HFF-Myc (cell line): ENCODE measurements at regions not wholly inside any gene's neighbourhood (a gene's known extent, or its start where the extent isn't known, plus 50 kb on each side); places are given as distances from the start of the nearest gene placed in this dataset.

ENCODE experiments used
- DNase-seq: peaks from one replicate; pipeline ENCODE4 v3.0.0-alpha.2; 2011; ENCODE audit warnings: low read depth; ENCODE audit errors: extremely low read depth
- H3K4me3 ChIP-seq: replicated peaks from 2 replicates; pipeline ENCODE4 v1.5.1; 2011; ENCODE audit warnings: low read depth, mild to moderate bottlenecking, control low read depth, low read length
- CTCF ChIP-seq: IDR thresholded peaks from 2 replicates; pipeline ENCODE4 v1.5.1; 2012; ENCODE audit warnings: mild to moderate bottlenecking, low read depth, low read length, control low read depth; ENCODE audit errors: missing control alignments

GRCh38 chr9:81190659-81191058 lies 498.7 kb downstream of the TLE1 start:
- DNase-seq, result no peak
- TF ChIP-seq CTCF, result no peak
- no peak overlapping the region for H3K4me3 ChIP-seq

GRCh38 chr9:81183761-81184160 lies 505.6 kb downstream of the TLE1 start:
- no peak for TF ChIP-seq CTCF
- DNase-seq, result no peak
- no peak overlapping the region for H3K4me3 ChIP-seq

- TF ChIP-seq CTCF, result no peak
- H3K4me3 ChIP-seq, result no peak overlapping the region
- DNase-seq, result no peak
These were observed 506.9 kb downstream of the TLE1 start for GRCh38 chr9:81182431-81182830.

- TF ChIP-seq CTCF, result no peak
- H3K4me3 ChIP-seq, result no peak overlapping the region
- no peak for DNase-seq
These were observed 515.3 kb downstream of the TLE1 start for GRCh38 chr9:81174023-81174422.

GRCh38 chr9:81171689-81172088 lies 517.7 kb downstream of the TLE1 start:
- DNase-seq, result no peak
- TF ChIP-seq CTCF, result no peak
- H3K4me3 ChIP-seq, result no peak overlapping the region

GRCh38 chr9:81162361-81162760 lies 527.0 kb downstream of the TLE1 start:
- no peak for TF ChIP-seq CTCF
- no peak for DNase-seq
- H3K4me3 ChIP-seq, result no peak overlapping the region

GRCh38 chr9:81156381-81156780 lies 533.0 kb downstream of the TLE1 start:
- TF ChIP-seq CTCF, result no peak
- no peak overlapping the region for H3K4me3 ChIP-seq
- no peak for DNase-seq
